Liver (tissue), 1 donor: ENCODE measurements at regions not wholly inside any gene's neighbourhood (a gene's known extent, or its start where the extent isn't known, plus 50 kb on each side); places are given as distances from the start of the nearest gene placed in this dataset. TPM values are rescaled to one million over a fixed set of nuclear protein-coding genes. Genes with fewer than 3 reads are reported as not detected.

ENCODE experiments used
- small RNA-seq: library from RNA; depleted of rRNA; stranded (forward); fragments of <200 nt; gene quantifications from one replicate; pipeline ENCODE3, GENCODE V24; 2014

Small RNA genes in the stretch of these regions (small RNA-seq; reads per million reads assigned to genes)
- gene RNU6-929P, result not detected
